ENCODE measurements at regions not wholly inside any gene's neighbourhood (a gene's known extent, or its start where the extent isn't known, plus 50 kb on each side); places are given as distances from the start of the nearest gene placed in this dataset.

- TF ChIP-seq ATF6 (CRISPR knock-in tag; IDR thresholded peaks at IDR 0.05): no peak
- TF ChIP-seq OVOL2 (CRISPR knock-in tag; IDR thresholded peaks at IDR 0.05; ENCODE audit: borderline replicate concordance): no peak
- no peak for TF ChIP-seq ZNF281 (CRISPR knock-in tag; IDR thresholded peaks at IDR 0.05)
These were observed 132.9 kb upstream of the SSTR1 start (continued) for GRCh38 chr14:38074754-38075153.

- peaks cover 9% of the 10 kb centered on the region for H3K9me3 Mint-ChIP-seq
- CTCF ChIA-PET: no interaction called here
- POLR2A ChIA-PET: interaction anchor here (0.6 kb wide), 1 partner anchor 129 kb away, joined by 3 read pairs; no protein-coding TSS in a partner anchor
- TF ChIP-seq KAT7 (CRISPR knock-in tag; IDR thresholded peaks at IDR 0.05; ENCODE audit: borderline replicate concordance) (no peak), JUN (CRISPR knock-in tag; IDR thresholded peaks at IDR 0.05) (no peak), TCF7 (CRISPR knock-in tag; IDR thresholded peaks at IDR 0.05; ENCODE audit: low read depth) (no peak), SMAD3 (CRISPR knock-in tag; IDR thresholded peaks at IDR 0.05; ENCODE audit: borderline replicate concordance) (no peak), USF1 (CRISPR knock-in tag; IDR thresholded peaks at IDR 0.05) (no peak), IRF2 (CRISPR knock-in tag; IDR thresholded peaks at IDR 0.05; ENCODE audit: borderline replicate concordance, low read depth) (no peak), IRF1 (CRISPR knock-in tag; IDR thresholded peaks at IDR 0.05) (no peak), JAZF1 (CRISPR knock-in tag; IDR thresholded peaks at IDR 0.05) (no peak), CREM (CRISPR knock-in tag; IDR thresholded peaks at IDR 0.05) (no peak), AFF4 (CRISPR knock-in tag; IDR thresholded peaks at IDR 0.05; ENCODE audit: borderline replicate concordance) (no peak), ZNF263 (CRISPR knock-in tag; IDR thresholded peaks at IDR 0.05; ENCODE audit: low read depth) (no peak), FOXP4 (CRISPR knock-in tag; IDR thresholded peaks at IDR 0.05) (no peak), SOX15 (CRISPR knock-in tag; IDR thresholded peaks at IDR 0.05) (no peak)
- peaks cover 30% of the 10 kb centered on the region for H3K4me1 Mint-ChIP-seq
- no peak overlapping the region for H3K4me3 Mint-ChIP-seq
- DNase-seq (ENCODE audit: low spot score) (no peak), ATAC-seq (0 out of 2 replicates have a peak, but pooled peaks have one; percentile 16)
- no peak overlapping the region for H3K27ac Mint-ChIP-seq
- H3K27me3 Mint-ChIP-seq (ENCODE audit: low read depth): peaks cover 3% of the 10 kb centered on the region; the same call in 1 of the 2 replicates
- H3K36me3 Mint-ChIP-seq: peaks cover 9% of the 10 kb centered on the region
These were observed 129.3 kb upstream of the SSTR1 start for GRCh38 chr14:38078393-38078792.

All from WTC11 (cell line).